Trophoblast cell (in vitro differentiated cells and primary cell): ENCODE measurements at regions not wholly inside any gene's neighbourhood (a gene's known extent, or its start where the extent isn't known, plus 50 kb on each side); places are given as distances from the start of the nearest gene placed in this dataset.

Experiments used
- DNase-seq, 2 donors: peaks; one replicate each; pipeline ENCODE4 v3.0.0-alpha.2; 2016
- H2AFZ ChIP-seq: 2 replicates; pipeline ENCODE4 v1.6.1; 2013; ENCODE audit warnings: low read length, moderate library complexity, mild to moderate bottlenecking; ENCODE audit not compliant: insufficient read depth, poor library complexity
- H2AK5ac ChIP-seq: 2 replicates; pipeline ENCODE4 v1.6.1; 2013; ENCODE audit warnings: mild to moderate bottlenecking, low read length
- H2BK120ac ChIP-seq: 2 replicates; pipeline ENCODE4 v1.6.1; 2013; ENCODE audit warnings: low read length, mild to moderate bottlenecking, moderate library complexity; ENCODE audit not compliant: insufficient read depth, poor library complexity
- H2BK12ac ChIP-seq: 2 replicates; pipeline ENCODE4 v1.6.1; 2013; ENCODE audit warnings: mild to moderate bottlenecking, low read length, moderate library complexity
- H2BK5ac ChIP-seq: 2 replicates; pipeline ENCODE4 v1.6.1; 2013; ENCODE audit warnings: low read length, low read depth, moderate library complexity, mild to moderate bottlenecking; ENCODE audit not compliant: poor library complexity
- H3K14ac ChIP-seq: 2 replicates; pipeline ENCODE4 v1.6.1; 2013; ENCODE audit warnings: mild to moderate bottlenecking, low read length
- H3K18ac ChIP-seq: 2 replicates; pipeline ENCODE4 v1.6.1; 2013; ENCODE audit warnings: mild to moderate bottlenecking, low read length
- H3K23ac ChIP-seq: 2 replicates; pipeline ENCODE4 v1.6.1; 2013; ENCODE audit warnings: low read length
- H3K27ac ChIP-seq: 2 replicates; pipeline ENCODE4 v1.5.1; 2013; ENCODE audit warnings: low read depth, mild to moderate bottlenecking, inconsistent platforms, low read length, moderate library complexity
- H3K27me3 ChIP-seq: 2 replicates; pipeline ENCODE4 v1.6.1; 2013; ENCODE audit warnings: inconsistent platforms, mild to moderate bottlenecking, low read length, moderate library complexity; ENCODE audit not compliant: insufficient read depth
- H3K36me3 ChIP-seq, 2 experiments: 1 replicate in 1 of 2; 2 replicates in 1 of 2; pipeline ENCODE4 v1.6.1; 2013; ENCODE audit warnings: low read length in 2 of 2, mild to moderate bottlenecking in 2 of 2, moderate library complexity in 1 of 2; ENCODE audit not compliant: insufficient read depth in 2 of 2, control insufficient read depth in 1 of 2
- H3K4ac ChIP-seq: 2 replicates; pipeline ENCODE4 v1.6.1; 2013; ENCODE audit warnings: low read depth, mild to moderate bottlenecking, low read length, moderate library complexity
- H3K4me1 ChIP-seq, 2 experiments: 1 replicate in 1 of 2; 2 replicates in 1 of 2; pipeline ENCODE4 v1.6.1; 2013; ENCODE audit warnings: low read length in 2 of 2, mild to moderate bottlenecking in 2 of 2, moderate library complexity in 1 of 2; ENCODE audit not compliant: insufficient read depth in 2 of 2, control insufficient read depth in 1 of 2
- H3K4me2 ChIP-seq: 2 replicates; pipeline ENCODE4 v1.6.1; 2013; ENCODE audit warnings: inconsistent platforms, mild to moderate bottlenecking, low read length, moderate library complexity
- H3K4me3 ChIP-seq: 2 replicates; pipeline ENCODE4 v1.5.1; 2013; ENCODE audit warnings: mild to moderate bottlenecking, low read depth, low read length, inconsistent platforms
- H3K79me1 ChIP-seq: one replicate; pipeline ENCODE4 v1.6.1; 2013; ENCODE audit warnings: low read length
- H3K79me2 ChIP-seq: 2 replicates; pipeline ENCODE4 v1.6.1; 2013; ENCODE audit warnings: low read length, mild to moderate bottlenecking; ENCODE audit not compliant: control insufficient read depth, insufficient read depth, poor library complexity
- H3K9ac ChIP-seq: 2 replicates; pipeline ENCODE4 v1.6.1; 2013; ENCODE audit warnings: mild to moderate bottlenecking, low read length
- H3K9me3 ChIP-seq: 2 replicates; pipeline ENCODE4 v1.6.1; 2013; ENCODE audit warnings: low read depth, mild to moderate bottlenecking, control low read depth, inconsistent platforms, low read length; ENCODE audit not compliant: insufficient read depth
- H4K12ac ChIP-seq: 2 replicates; pipeline ENCODE4 v1.6.1; 2013; ENCODE audit warnings: low read depth, mild to moderate bottlenecking, low read length, moderate library complexity
- H4K8ac ChIP-seq: 2 replicates; pipeline ENCODE4 v1.6.1; 2013; ENCODE audit warnings: low read depth, mild to moderate bottlenecking, low read length, moderate library complexity
- H4K91ac ChIP-seq: one replicate; pipeline ENCODE4 v1.6.1; 2013; ENCODE audit warnings: low read depth, mild to moderate bottlenecking, low read length, moderate library complexity
- WGBS: extraction: QIAGEN DNeasy Blood & Tissue Kit; methylation state at CpG from one replicate; pipeline ENCODE4 v1.1.7; 2013; ENCODE audit warnings: missing lambda C conversion rate; ENCODE audit not compliant: insufficient read length, insufficient coverage; ENCODE audit errors: extremely low coverage; 5-methylcytosine and 5-hydroxymethylcytosine counted together

- no peak overlapping the region for H2AFZ ChIP-seq
- no peaks in the 10 kb centered on the region for H3K36me3 ChIP-seq
- no peak overlapping the region for H2BK120ac ChIP-seq
- H3K79me2 ChIP-seq: no peaks in the 10 kb centered on the region
- H3K79me1 ChIP-seq: no peaks in the 10 kb centered on the region
- no peaks in the 10 kb centered on the region for H3K27me3 ChIP-seq
- no peak overlapping the region for H2BK12ac ChIP-seq
- H3K27ac ChIP-seq: peak overlapping the region; percentile 4
- DNase-seq: no peak
- H4K91ac ChIP-seq: peak overlapping the region; percentile 2
- no peak overlapping the region for H3K4ac ChIP-seq
- H3K9me3 ChIP-seq: no peaks in the 10 kb centered on the region
- no peaks in the 10 kb centered on the region for H3K4me1 ChIP-seq
- H2AK5ac ChIP-seq: no peak overlapping the region
- no peak overlapping the region for H3K4me2 ChIP-seq
- H4K12ac ChIP-seq: no peak overlapping the region
- H3K18ac ChIP-seq: no peak overlapping the region
- no peak overlapping the region for H4K8ac ChIP-seq
- H3K14ac ChIP-seq: no peak overlapping the region
- WGBS: no CpG with 5 or more reads among the region's 8 CpGs
- H2BK5ac ChIP-seq: no peak overlapping the region
- no peak overlapping the region for H3K4me3 ChIP-seq
- H3K9ac ChIP-seq: no peak overlapping the region
- no peak overlapping the region for H3K23ac ChIP-seq
Measured at GRCh38 chr2:108067820-108068405, 81.6 kb downstream of the SLC5A7 start.

- H3K27me3 ChIP-seq: no peaks in the 10 kb centered on the region
- H3K4me3 ChIP-seq: no peak overlapping the region
- WGBS: no CpG with 5 or more reads among the region's 8 CpGs
Measured at GRCh38 chr2:108069515-108070310, 83.4 kb downstream of the SLC5A7 start.

DNA sequence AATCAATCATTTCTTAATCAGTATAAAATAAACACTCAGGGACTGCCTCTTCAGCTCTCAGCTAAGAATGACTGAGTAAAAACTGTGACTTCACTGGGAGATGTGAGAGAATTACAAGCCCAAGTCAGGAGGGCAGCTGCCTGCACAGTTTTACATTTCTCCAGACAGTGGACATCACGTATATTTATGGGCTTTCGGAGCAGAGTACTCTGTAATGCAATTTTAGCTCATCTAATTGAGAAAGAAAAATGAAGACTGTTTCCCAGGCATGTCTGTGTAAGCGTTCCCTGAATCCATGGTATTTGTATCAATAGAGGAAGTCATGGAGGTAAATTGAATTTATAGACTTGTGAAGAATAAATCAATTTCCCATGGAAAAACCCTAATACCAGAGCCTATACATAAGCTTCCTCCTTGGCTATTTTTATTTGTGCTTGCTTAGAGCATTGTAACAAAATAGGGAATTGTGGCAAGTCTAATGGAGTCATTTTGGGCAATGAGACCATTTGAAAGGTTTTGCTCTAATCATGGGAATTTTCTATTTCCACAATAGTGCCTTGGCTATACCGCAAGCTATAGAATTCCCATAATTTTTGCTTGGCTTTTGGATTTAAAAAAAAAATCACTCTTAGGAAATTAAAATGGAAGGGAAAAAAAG, 87.2 kb downstream of the SLC5A7 start:
- no CpG with 5 or more reads among the region's 4 CpGs for WGBS

More at GRCh38 chr2:108069515-108070310, 83.4 kb downstream of the SLC5A7 start:
- no peak overlapping the region for H3K14ac ChIP-seq
- no peak overlapping the region for H3K4ac ChIP-seq
- H4K12ac ChIP-seq: no peak overlapping the region
- no peak overlapping the region for H2BK120ac ChIP-seq
- no peak overlapping the region for H4K8ac ChIP-seq
- no peak overlapping the region for H3K18ac ChIP-seq
- no peak overlapping the region for H2AK5ac ChIP-seq
- H3K9ac ChIP-seq: no peak overlapping the region
- no peaks in the 10 kb centered on the region for H3K9me3 ChIP-seq
- no peak overlapping the region for H3K27ac ChIP-seq
- H2BK5ac ChIP-seq: no peak overlapping the region
- H3K23ac ChIP-seq: no peak overlapping the region
- H3K79me1 ChIP-seq: no peaks in the 10 kb centered on the region
- peak in 1 of 2 donors; percentile 5 for DNase-seq
- H3K79me2 ChIP-seq: no peaks in the 10 kb centered on the region
- no peak overlapping the region for H2AFZ ChIP-seq
- H3K4me1 ChIP-seq: no peaks in the 10 kb centered on the region
- H3K4me2 ChIP-seq: no peak overlapping the region
- no peaks in the 10 kb centered on the region for H3K36me3 ChIP-seq
- no peak overlapping the region for H2BK12ac ChIP-seq
- no peak overlapping the region for H4K91ac ChIP-seq

GRCh38 chr2:108074150-108074549, 87.8 kb downstream of the SLC5A7 start:
- Histone ChIP-seq H3K4me3 (no peak overlapping the region), H3K79me1 (no peaks in the 10 kb centered on the region), H3K4me1 (no peaks in the 10 kb centered on the region), H3K4ac (no peak overlapping the region), H2AFZ (no peak overlapping the region), H4K91ac (no peak overlapping the region), H3K4me2 (no peak overlapping the region), H2BK120ac (no peak overlapping the region), H3K27me3 (no peaks in the 10 kb centered on the region), H3K14ac (no peak overlapping the region), H3K9ac (no peak overlapping the region), H2BK5ac (no peak overlapping the region), H2BK12ac (no peak overlapping the region), H3K23ac (no peak overlapping the region), H2AK5ac (no peak overlapping the region), H3K27ac (no peak overlapping the region), H3K9me3 (no peaks in the 10 kb centered on the region), H3K79me2 (no peaks in the 10 kb centered on the region), H4K12ac (no peak overlapping the region), H4K8ac (no peak overlapping the region), H3K18ac (no peak overlapping the region), H3K36me3 (no peaks in the 10 kb centered on the region)
- DNase-seq: no peak
- WGBS: no CpG with 5 or more reads among the region's 4 CpGs

More for the DNA sequence above, 87.2 kb downstream of the SLC5A7 start:
- H3K4me2 ChIP-seq: no peak overlapping the region
- H4K8ac ChIP-seq: no peak overlapping the region
- H3K79me2 ChIP-seq: no peaks in the 10 kb centered on the region
- H2AK5ac ChIP-seq: no peak overlapping the region
- no peak overlapping the region for H3K4me3 ChIP-seq
- no peak overlapping the region for H2BK120ac ChIP-seq
- H2BK5ac ChIP-seq: no peak overlapping the region
- DNase-seq: no peak
- no peak overlapping the region for H4K12ac ChIP-seq
- H3K9ac ChIP-seq: no peak overlapping the region
- H3K79me1 ChIP-seq: no peaks in the 10 kb centered on the region
- no peak overlapping the region for H3K27ac ChIP-seq
- no peak overlapping the region for H3K4ac ChIP-seq
- H3K27me3 ChIP-seq: no peaks in the 10 kb centered on the region
- H4K91ac ChIP-seq: no peak overlapping the region
- H3K4me1 ChIP-seq: no peaks in the 10 kb centered on the region
- H3K9me3 ChIP-seq: no peaks in the 10 kb centered on the region
- no peaks in the 10 kb centered on the region for H3K36me3 ChIP-seq
- H3K14ac ChIP-seq: no peak overlapping the region
- no peak overlapping the region for H2AFZ ChIP-seq
- H3K18ac ChIP-seq: no peak overlapping the region
- H2BK12ac ChIP-seq: no peak overlapping the region
- H3K23ac ChIP-seq: no peak overlapping the region
